Activated CD4-positive, alpha-beta T cell treated with anti-CD3 and anti-CD28 coated beads, Interleukin-2, amount 50 U/mL, for 24 hours (primary cell): ENCODE measurements at regions not wholly inside any gene's neighbourhood (a gene's known extent, or its start where the extent isn't known, plus 50 kb on each side); places are given as distances from the start of the nearest gene placed in this dataset.
"Not testable (repeated sequence)": the region's sequence is repeated elsewhere in the genome, so short reads cannot be mapped to it uniquely, and the experiment has no call there.

Source experiments
- DNase-seq, 2 donors: peaks; one replicate each; pipeline ENCODE4 v3.0.0-alpha.2; 2020; ENCODE audit warnings: low read depth in 1 of 2, low spot score in 1 of 2

GRCh38 chr5:145466533-145466932 is 368.6 kb downstream of the PRELID2 start:
- no peak for DNase-seq

- no peak for DNase-seq
These were observed 369.5 kb downstream of the PRELID2 start for GRCh38 chr5:145465474-145466263.

GRCh38 chr5:145464171-145464570 is 371.0 kb downstream of the PRELID2 start:
- DNase-seq = no peak

GRCh38 chr5:145463634-145464033 is 371.5 kb downstream of the PRELID2 start:
- DNase-seq = no peak

- DNase-seq = no peak
These were observed 372.6 kb downstream of the PRELID2 start for GRCh38 chr5:145462525-145462924.

GRCh38 chr5:145450286-145450885 is 384.8 kb downstream of the PRELID2 start:
- no peak for DNase-seq

- DNase-seq = no peak
These were observed 385.3 kb downstream of the PRELID2 start for GRCh38 chr5:145449794-145450193.

- DNase-seq = not testable (repeated sequence)
These were observed 388.3 kb downstream of the PRELID2 start for GRCh38 chr5:145446875-145447274.

- no peak for DNase-seq
These were observed 388.7 kb downstream of the PRELID2 start for GRCh38 chr5:145446412-145446811.

- no peak for DNase-seq
These were observed 390.1 kb downstream of the PRELID2 start for GRCh38 chr5:145445027-145445426.

GRCh38 chr5:145443964-145444363 is 391.2 kb downstream of the PRELID2 start:
- DNase-seq = no peak

GRCh38 chr5:145443366-145443765 is 391.8 kb downstream of the PRELID2 start:
- DNase-seq = no peak

- not testable (repeated sequence) for DNase-seq
These were observed 392.5 kb downstream of the PRELID2 start for GRCh38 chr5:145442661-145443060.

- no peak for DNase-seq
These were observed 393.9 kb downstream of the PRELID2 start for GRCh38 chr5:145441228-145441627.

- no peak for DNase-seq
These were observed 397.5 kb downstream of the PRELID2 start for GRCh38 chr5:145437627-145438026.

- no peak for DNase-seq
These were observed 402.1 kb downstream of the PRELID2 start for GRCh38 chr5:145433077-145433476.

- no peak for DNase-seq
These were observed 406.0 kb downstream of the PRELID2 start for GRCh38 chr5:145429170-145429569.

GRCh38 chr5:145408048-145408341 is 427.1 kb downstream of the PRELID2 start:
- DNase-seq = no peak

GRCh38 chr5:145407300-145408047 is 427.7 kb downstream of the PRELID2 start:
- no peak for DNase-seq

GRCh38 chr5:145403992-145404391 is 431.1 kb downstream of the PRELID2 start:
- no peak for DNase-seq

- no peak for DNase-seq
These were observed 438.3 kb downstream of the PRELID2 start for GRCh38 chr5:145396888-145397287.

- not testable (repeated sequence) for DNase-seq
These were observed 440.0 kb downstream of the PRELID2 start for GRCh38 chr5:145395151-145395550.
